Body of pancreas (tissue), 4 donors: ENCODE measurements at regions not wholly inside any gene's neighbourhood (a gene's known extent, or its start where the extent isn't known, plus 50 kb on each side); places are given as distances from the start of the nearest gene placed in this dataset.

Source experiments
- ATAC-seq: fragments of 150-250 bp; one replicate; pipeline ENCODE4 v1.9.1; 2016
- DNase-seq, 4 donors: peaks; one replicate each; pipeline ENCODE4 v3.0.0-alpha.2; 2019
- H3K27ac ChIP-seq, 4 donors: fragments of 200-600 bp; sonication (generic); 1 replicate in 3 of 4; 2 replicates in 1 of 4; pipeline versions ENCODE4 v1.5.1 to v1.6.1; 2016 to 2019; ENCODE audit warnings: mild to moderate bottlenecking in 1 of 4, mixed read lengths in 1 of 4, moderate library complexity in 1 of 4
- H3K27me3 ChIP-seq, 2 donors: fragments of 200-600 bp; sonication (generic); one replicate each; pipeline ENCODE4 v1.6.0; 2016; ENCODE audit warnings: mild to moderate bottlenecking in 1 of 2
- H3K36me3 ChIP-seq, 2 donors: fragments of 200-600 bp; sonication (generic); replicated peaks in 1 of 2; 2 replicates each; pipeline ENCODE4 v1.5.1; 2016; ENCODE audit warnings: low read depth in 2 of 2; ENCODE audit not compliant: insufficient read depth in 1 of 2
- H3K4me1 ChIP-seq: fragments of 200-600 bp; sonication (generic); one replicate; pipeline ENCODE4 v1.6.0; 2016
- H3K4me3 ChIP-seq, 2 donors: fragments of 200-600 bp; sonication (generic); 1 replicate in 1 of 2; 2 replicates in 1 of 2; pipeline ENCODE4 v1.5.1; 2016 to 2019
- H3K9me3 ChIP-seq, 3 donors: fragments of 200-600 bp; sonication (generic); 1 replicate in 2 of 3; 2 replicates in 1 of 3; pipeline ENCODE4 v1.5.1; 2016
- CTCF ChIP-seq, 7 experiments: fragments of 450-650 bp in 4 of 7; fragments of 200-600 bp in 3 of 7; sonication (generic) in 3 of 7; IDR thresholded peaks; one replicate each; pipeline ENCODE4 v1.5.1; 2016 to 2019; ENCODE audit warnings: antibody characterized with exemption in 7 of 7
- POLR2A ChIP-seq, 3 donors: fragments of 450-650 bp; IDR thresholded peaks; one replicate each; pipeline ENCODE4 v1.6.1; 2016; ENCODE audit warnings: antibody characterized with exemption in 3 of 3, mild to moderate bottlenecking in 2 of 3
- WGBS, 2 donors: methylation state at CpG; one replicate each; pipeline ENCODE4 v1.1.5; 2017; 5-methylcytosine and 5-hydroxymethylcytosine counted together
- intact Hi-C: fragments of 100-400 bp; cut with DNase I; formaldehyde crosslinking; loops from one replicate; pipeline ENCODE4 v1.15.1; 2023

GRCh38 chr10:78600740-78601139 lies 468.0 kb upstream of the ZMIZ1 start:
- intact Hi-C loops = no loop called here
- WGBS, 2 donors = 78 to 80% methylated on average over 3 of the region's 3 CpGs
- Histone ChIP-seq H3K4me1 (no peaks in the 10 kb centered on the region), H3K4me3 (no peak overlapping the region), H3K27ac (no peak overlapping the region), H3K27me3 (no peaks in the 10 kb centered on the region), H3K36me3 (no peaks in the 10 kb centered on the region), H3K9me3 (no peaks in the 10 kb centered on the region)
- no peak for DNase-seq
- no peak for ATAC-seq
- TF ChIP-seq POLR2A (IDR thresholded peaks at IDR 0.05) (no peak), CTCF (IDR thresholded peaks at IDR 0.05) (no peak)

GRCh38 chr10:78602201-78602932 lies 466.4 kb upstream of the ZMIZ1 start:
- H3K36me3 ChIP-seq = no peaks in the 10 kb centered on the region
- WGBS, 2 donors = 81 to 88% methylated on average over 11 to 12 of the region's 12 CpGs
- no peaks in the 10 kb centered on the region for H3K27me3 ChIP-seq
- no peaks in the 10 kb centered on the region for H3K4me1 ChIP-seq
- ATAC-seq (no peak), DNase-seq (no peak)
- no peaks in the 10 kb centered on the region for H3K9me3 ChIP-seq
- TF ChIP-seq CTCF (IDR thresholded peaks at IDR 0.05) = no peak
- intact Hi-C loops = no loop called here
- H3K4me3 ChIP-seq = no peak overlapping the region
- no peak overlapping the region for H3K27ac ChIP-seq

DNA sequence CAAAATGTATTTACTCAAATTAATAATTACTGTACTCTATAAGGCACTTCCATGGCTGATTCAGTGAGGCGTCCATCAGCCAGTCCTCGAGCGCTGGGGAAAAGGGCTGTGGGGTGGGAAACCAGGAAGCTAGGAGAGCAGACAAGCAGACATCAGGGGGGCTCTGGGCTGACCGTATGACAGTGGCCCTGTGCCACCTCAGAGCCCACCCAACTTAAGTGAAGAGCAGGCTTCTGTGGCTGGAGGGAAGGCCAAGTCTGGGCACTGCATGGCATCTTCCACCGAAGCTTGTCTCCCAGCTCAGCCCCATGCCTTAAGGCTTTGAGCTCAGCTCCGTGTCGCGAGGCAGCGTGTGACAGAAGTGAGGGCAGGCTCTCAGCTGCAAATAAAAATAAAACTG lies 464.5 kb upstream of the ZMIZ1 start:
- ATAC-seq (no peak), DNase-seq (no peak)
- Histone ChIP-seq H3K4me1 (no peaks in the 10 kb centered on the region), H3K27ac (no peak overlapping the region), H3K9me3 (no peaks in the 10 kb centered on the region), H3K36me3 (no peaks in the 10 kb centered on the region), H3K4me3 (no peak overlapping the region), H3K27me3 (no peaks in the 10 kb centered on the region)
- TF ChIP-seq CTCF (IDR thresholded peaks at IDR 0.05) = no peak
- no peak for TF ChIP-seq POLR2A (IDR thresholded peaks at IDR 0.05)
- intact Hi-C loops = no loop called here
- WGBS, 2 donors = 79 to 81% methylated on average over 9 of the region's 9 CpGs

- intact Hi-C loops = no loop called here
- whole genome bisulfite sequencing, 2 donors = 69 to 76% methylated on average over 3 of the region's 3 CpGs
- H3K9me3 ChIP-seq = no peaks in the 10 kb centered on the region
These were observed 464.0 kb upstream of the ZMIZ1 start for GRCh38 chr10:78604721-78605120.

More at GRCh38 chr10:78604721-78605120, 464.0 kb upstream of the ZMIZ1 start:
- H3K27me3 ChIP-seq = no peaks in the 10 kb centered on the region
- no peaks in the 10 kb centered on the region for H3K36me3 ChIP-seq
- no peak overlapping the region for H3K27ac ChIP-seq
- TF ChIP-seq POLR2A (IDR thresholded peaks at IDR 0.05) = no peak
- TF ChIP-seq CTCF (IDR thresholded peaks at IDR 0.05) = no peak
- H3K4me1 ChIP-seq = no peaks in the 10 kb centered on the region
- ATAC-seq (no peak), DNase-seq (no peak)
- no peak overlapping the region for H3K4me3 ChIP-seq
